Gastroesophageal sphincter (tissue), 4 donors: ENCODE measurements at regions not wholly inside any gene's neighbourhood (a gene's known extent, or its start where the extent isn't known, plus 50 kb on each side); places are given as distances from the start of the nearest gene placed in this dataset.
A peak's percentile ranks its signal among the peaks of the same experiment; 100 is the strongest.

Experiments used
- ATAC-seq: fragments of 150-250 bp; one replicate; pipeline ENCODE4 v1.9.1; 2016; ENCODE audit warnings: mild to moderate bottlenecking, moderate library complexity
- H3K27ac ChIP-seq, 4 donors: fragments of 200-600 bp; sonication (generic) in 3 of 4; 1 replicate in 3 of 4; 2 replicates in 1 of 4; pipeline ENCODE4 v1.5.1; 2016 to 2019
- H3K27me3 ChIP-seq: fragments of 200-600 bp; sonication (generic); one replicate; pipeline ENCODE4 v1.5.1; 2019
- H3K36me3 ChIP-seq, 2 donors: fragments of 200-600 bp; sonication (generic); one replicate each; pipeline ENCODE4 v1.5.1; 2019; ENCODE audit warnings: control low read depth in 1 of 2
- H3K4me1 ChIP-seq, 3 donors: fragments of 200-600 bp; sonication (generic); 1 replicate in 2 of 3; 2 replicates in 1 of 3; pipeline ENCODE4 v1.5.1; 2016 to 2019; ENCODE audit warnings: control low read depth in 2 of 3
- H3K4me3 ChIP-seq, 2 donors: fragments of 200-600 bp; sonication (generic); one replicate each; pipeline ENCODE4 v1.5.1; 2019; ENCODE audit warnings: mild to moderate bottlenecking in 1 of 2, moderate library complexity in 1 of 2
- H3K9me3 ChIP-seq, 3 donors: fragments of 200-600 bp; sonication (generic); one replicate each; pipeline ENCODE4 v1.5.1; 2017 to 2019; ENCODE audit warnings: control low read depth in 2 of 3
- EP300 ChIP-seq: sonication (generic); formaldehyde crosslinking; IDR thresholded peaks from one replicate; pipeline ENCODE4 v1.6.1; 2017; ENCODE audit warnings: antibody characterized with exemption, mild to moderate bottlenecking
- POLR2A ChIP-seq, 2 donors: fragments of 450-650 bp; IDR thresholded peaks; one replicate each; pipeline ENCODE4 v1.6.1; 2017; ENCODE audit warnings: antibody characterized with exemption in 2 of 2, mild to moderate bottlenecking in 2 of 2, moderate library complexity in 1 of 2
- POLR2AphosphoS5 ChIP-seq: sonication (generic); formaldehyde crosslinking; IDR thresholded peaks from one replicate; pipeline ENCODE4 v1.6.1; 2017; ENCODE audit warnings: antibody characterized with exemption
- WGBS, 2 donors: methylation state at CpG; one replicate each; pipeline ENCODE4 v1.1.5; 2018; ENCODE audit warnings: low coverage in 1 of 2; 5-methylcytosine and 5-hydroxymethylcytosine counted together
- TF ChIP-seq, protein P1 (sequence below), 4 experiments: fragments of 200-600 bp in 2 of 4; fragments of 450-650 bp in 2 of 4; sonication (generic) in 1 of 4; IDR thresholded peaks; one replicate each; pipeline ENCODE4 v1.5.1; 2017 to 2019; ENCODE audit warnings: antibody characterized with exemption in 4 of 4, mild to moderate bottlenecking in 2 of 4, moderate library complexity in 2 of 4

DNA sequence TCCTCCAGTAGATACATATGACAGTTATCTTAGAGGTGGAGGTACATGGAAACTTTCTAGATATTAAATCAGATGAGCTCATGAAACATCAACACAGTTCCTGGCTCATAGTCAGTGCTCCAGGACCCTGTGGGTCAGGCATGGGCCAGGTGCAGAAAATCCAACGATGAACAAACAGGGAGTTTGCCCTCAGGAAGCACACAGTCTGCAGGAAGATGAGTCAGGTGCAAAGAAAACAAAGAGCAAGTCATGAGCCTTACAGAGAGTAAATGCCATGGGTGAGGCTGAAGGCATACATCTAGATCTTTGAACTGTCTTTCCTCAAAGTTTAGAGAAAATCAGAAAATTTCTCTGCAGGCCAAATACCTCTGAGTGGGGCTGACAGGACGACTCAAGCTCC, 184.2 kb upstream of the TPM1 start:
- Histone ChIP-seq H3K27ac (peak overlapping the region in 1 of 4 donors; percentile 57), H3K4me3 (no peak overlapping the region), H3K36me3 (no peaks in the 10 kb centered on the region), H3K9me3 (no peaks in the 10 kb centered on the region), H3K27me3 (no peaks in the 10 kb centered on the region), H3K4me1 (peaks cover 0 to 26% (median 2%) of the 10 kb centered on the region in 3 donors)
- TF ChIP-seq EP300 = no peak
- TF ChIP-seq, protein P1, sequence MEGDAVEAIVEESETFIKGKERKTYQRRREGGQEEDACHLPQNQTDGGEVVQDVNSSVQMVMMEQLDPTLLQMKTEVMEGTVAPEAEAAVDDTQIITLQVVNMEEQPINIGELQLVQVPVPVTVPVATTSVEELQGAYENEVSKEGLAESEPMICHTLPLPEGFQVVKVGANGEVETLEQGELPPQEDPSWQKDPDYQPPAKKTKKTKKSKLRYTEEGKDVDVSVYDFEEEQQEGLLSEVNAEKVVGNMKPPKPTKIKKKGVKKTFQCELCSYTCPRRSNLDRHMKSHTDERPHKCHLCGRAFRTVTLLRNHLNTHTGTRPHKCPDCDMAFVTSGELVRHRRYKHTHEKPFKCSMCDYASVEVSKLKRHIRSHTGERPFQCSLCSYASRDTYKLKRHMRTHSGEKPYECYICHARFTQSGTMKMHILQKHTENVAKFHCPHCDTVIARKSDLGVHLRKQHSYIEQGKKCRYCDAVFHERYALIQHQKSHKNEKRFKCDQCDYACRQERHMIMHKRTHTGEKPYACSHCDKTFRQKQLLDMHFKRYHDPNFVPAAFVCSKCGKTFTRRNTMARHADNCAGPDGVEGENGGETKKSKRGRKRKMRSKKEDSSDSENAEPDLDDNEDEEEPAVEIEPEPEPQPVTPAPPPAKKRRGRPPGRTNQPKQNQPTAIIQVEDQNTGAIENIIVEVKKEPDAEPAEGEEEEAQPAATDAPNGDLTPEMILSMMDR (IDR thresholded peaks at IDR 0.05) = no peak
- no peak for TF ChIP-seq POLR2A (IDR thresholded peaks at IDR 0.05)
- TF ChIP-seq POLR2AphosphoS5 = no peak
- ATAC-seq = no peak
- WGBS, 2 donors = 60% methylated on average over 1 of the region's 2 CpGs; no CpG with 5 or more reads in 1 of the 2 donors

DNA sequence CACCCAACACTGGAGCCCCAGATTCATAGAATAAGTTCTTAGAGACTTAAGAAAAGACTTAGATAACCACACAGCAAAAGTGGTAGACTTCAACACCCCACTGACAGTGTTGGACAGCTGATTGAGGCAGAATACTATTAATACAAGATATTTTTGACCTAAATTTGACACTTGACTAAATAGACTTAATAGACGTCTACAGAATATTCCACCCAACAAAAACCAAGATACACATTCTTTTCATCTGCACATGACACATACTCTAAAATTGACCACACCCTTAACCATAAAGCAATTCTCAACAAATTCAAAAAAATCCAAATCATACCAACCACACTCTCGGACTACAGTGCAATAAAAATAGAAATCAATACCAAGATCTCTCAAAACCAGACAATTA, 179.8 kb upstream of the TPM1 start:
- 67 to 85% methylated on average over 2 of the region's 2 CpGs for WGBS, 2 donors
- Histone ChIP-seq H3K4me1 (peaks cover 0 to 11% (median 2%) of the 10 kb centered on the region in 3 donors), H3K27ac (peak overlapping the region in 1 of 4 donors; percentile 40), H3K36me3 (no peaks in the 10 kb centered on the region), H3K4me3 (no peak overlapping the region), H3K9me3 (no peaks in the 10 kb centered on the region), H3K27me3 (no peaks in the 10 kb centered on the region)
- no peak for ATAC-seq
- no peak for TF ChIP-seq POLR2A (IDR thresholded peaks at IDR 0.05)
- TF ChIP-seq, protein P1 (IDR thresholded peaks at IDR 0.05) = no peak

DNA sequence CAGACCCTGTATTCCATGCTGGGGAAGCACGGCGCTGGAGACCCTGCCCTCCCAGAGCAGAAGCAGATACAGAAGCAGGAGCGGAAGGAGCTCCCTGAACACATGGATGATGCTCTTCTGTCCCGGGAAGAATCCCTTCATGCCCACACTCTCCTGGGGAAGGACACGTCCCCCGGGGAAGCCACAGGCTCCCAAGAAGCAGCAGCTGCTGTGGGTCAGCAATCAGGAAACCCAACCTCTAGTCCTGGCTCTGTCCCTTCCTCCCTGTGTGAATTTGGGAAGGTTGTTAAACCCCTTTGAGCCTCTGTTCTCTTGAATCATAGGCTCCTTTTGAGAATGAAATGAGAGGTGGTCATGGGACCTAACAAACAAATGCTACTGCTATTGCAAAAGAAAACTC, 176.2 kb upstream of the TPM1 start:
- no peaks in the 10 kb centered on the region for H3K27me3 ChIP-seq
- no peaks in the 10 kb centered on the region for H3K36me3 ChIP-seq
- no peaks in the 10 kb centered on the region for H3K9me3 ChIP-seq
- peak overlapping the region; percentile 17 to 78 (median 71) for H3K27ac ChIP-seq
- TF ChIP-seq POLR2AphosphoS5 (no peak), POLR2A (IDR thresholded peaks at IDR 0.05) (no peak), EP300 (no peak)
- TF ChIP-seq, protein P1 (IDR thresholded peaks at IDR 0.05) = no peak
- peaks cover 0 to 17% (median 0%) of the 10 kb centered on the region in 3 donors for H3K4me1 ChIP-seq
- no CpG with 5 or more reads among the region's 6 CpGs for WGBS, 2 donors
- no peak for ATAC-seq
- no peak overlapping the region for H3K4me3 ChIP-seq

DNA sequence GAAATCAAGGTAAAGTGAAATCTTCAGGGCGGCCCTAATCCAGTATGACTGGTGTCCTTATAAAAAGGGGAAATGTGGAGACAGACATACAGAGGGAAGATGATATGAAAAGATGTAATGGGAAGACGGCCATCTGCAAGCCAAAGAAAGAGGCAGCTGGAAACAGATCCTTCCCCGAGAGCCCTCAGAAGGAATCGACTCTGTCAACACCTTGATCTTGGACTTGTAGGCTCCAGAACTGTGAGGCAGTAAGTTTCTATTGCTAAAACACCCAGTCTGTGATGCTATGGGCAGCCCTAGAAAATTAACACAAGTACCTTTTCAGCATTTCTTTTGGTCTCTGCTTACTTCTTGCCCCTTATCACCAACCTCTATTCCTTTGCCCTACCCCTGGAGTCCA, 174.7 kb upstream of the TPM1 start:
- no peak for ATAC-seq
- H3K27ac ChIP-seq = peak overlapping the region; percentile 29 to 78 (median 60)
- 67 to 83% methylated on average over 4 of the region's 4 CpGs for WGBS, 2 donors
- no peaks in the 10 kb centered on the region for H3K9me3 ChIP-seq
- H3K4me3 ChIP-seq = no peak overlapping the region
- TF ChIP-seq EP300 = no peak
- no peaks in the 10 kb centered on the region for H3K36me3 ChIP-seq
- H3K27me3 ChIP-seq = no peaks in the 10 kb centered on the region
- peaks cover 0 to 18% (median 0%) of the 10 kb centered on the region in 3 donors for H3K4me1 ChIP-seq

DNA sequence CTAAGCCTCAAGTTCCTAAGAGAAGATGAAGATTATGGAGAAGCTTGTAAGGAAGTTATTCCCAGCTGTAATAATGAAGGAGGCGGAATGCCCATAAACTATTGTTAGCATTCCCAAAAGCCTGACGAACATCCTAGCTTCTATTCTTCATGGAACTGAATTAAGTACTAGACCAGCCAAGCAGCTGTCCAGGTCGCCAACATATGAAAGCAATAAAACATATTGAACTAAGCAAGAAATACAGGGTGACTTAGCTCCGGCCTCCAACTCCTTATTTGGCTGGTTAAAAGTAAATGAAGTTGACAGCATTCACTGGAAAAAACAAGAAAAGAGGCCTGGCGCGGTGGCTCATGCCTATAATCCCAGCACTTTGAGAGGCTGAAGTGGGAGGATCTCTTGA, 174.0 kb upstream of the TPM1 start:
- Histone ChIP-seq H3K4me1 (peaks cover 0 to 25% (median 0%) of the 10 kb centered on the region in 3 donors), H3K27me3 (no peaks in the 10 kb centered on the region), H3K36me3 (no peaks in the 10 kb centered on the region), H3K9me3 (no peaks in the 10 kb centered on the region), H3K4me3 (no peak overlapping the region), H3K27ac (peak overlapping the region; percentile 29 to 78 (median 51))
- no peak for ATAC-seq
- WGBS, 2 donors = 45 to 74% methylated on average over 3 to 6 of the region's 6 CpGs
- TF ChIP-seq EP300 (no peak), POLR2A (IDR thresholded peaks at IDR 0.05) (no peak), POLR2AphosphoS5 (no peak)
- TF ChIP-seq, protein P1 (IDR thresholded peaks at IDR 0.05) = no peak
